B cell (primary cell): ENCODE measurements at regions not wholly inside any gene's neighbourhood (a gene's known extent, or its start where the extent isn't known, plus 50 kb on each side); places are given as distances from the start of the nearest gene placed in this dataset.

ENCODE experiments used
- ATAC-seq: fragments of 200-7000 bp; cut with Tn5 transposase; one replicate; pipeline ENCODE4 v1.10.0; 2021; ENCODE audit warnings: low read depth, mild to moderate bottlenecking, moderate number of reproducible peaks, moderate library complexity
- CTCF ChIA-PET: fragments of 350-600 bp; sonication (Branson Sonifier 250); formaldehyde crosslinking; loops from one replicate; lab custom pipeline; 2021; ENCODE audit warnings: antibody characterized with exemption, inconsistent platforms; lab: Charles Lee
- POLR2A ChIA-PET: fragments of 350-600 bp; sonication (Branson Sonifier 250); formaldehyde crosslinking; loops from one replicate; lab custom pipeline; 2021; ENCODE audit warnings: antibody characterized with exemption; lab: Charles Lee
- DNase-seq: peaks from one replicate; pipeline ENCODE4 v3.0.0; 2013
- H2AFZ ChIP-seq: 2 replicates; pipeline ENCODE4 v1.6.1; 2012; ENCODE audit warnings: mild to moderate bottlenecking, low read depth, low read length; ENCODE audit not compliant: insufficient read depth, poor library complexity, severe bottlenecking
- H3K27ac ChIP-seq, 2 donors: 1 replicate in 1 of 2; 2 replicates in 1 of 2; pipeline ENCODE4 v1.5.1; 2012 to 2013; ENCODE audit warnings: low read length in 2 of 2, mild to moderate bottlenecking in 2 of 2, moderate library complexity in 1 of 2
- H3K27me3 ChIP-seq, 4 experiments: fragments of 200-600 bp in 1 of 4; sonication (generic) in 1 of 4; replicated peaks in 1 of 4; 1 replicate in 2 of 4; 2 replicates in 2 of 4; pipeline versions ENCODE4 v1.6.1 to v1.7.0; 2013 to 2016; ENCODE audit warnings: low read length in 3 of 4, mild to moderate bottlenecking in 2 of 4, mixed read lengths in 1 of 4, moderate library complexity in 1 of 4; ENCODE audit not compliant: insufficient read depth in 4 of 4, control insufficient read depth in 3 of 4; ENCODE audit errors: control extremely low read depth in 1 of 4
- H3K36me3 ChIP-seq, 2 experiments: replicated peaks in 1 of 2; 1 replicate in 1 of 2; 2 replicates in 1 of 2; pipeline versions ENCODE4 v1.6.1 to v1.7.1; 2013; ENCODE audit warnings: low read length in 1 of 2; ENCODE audit not compliant: insufficient read depth in 2 of 2, control insufficient read depth in 1 of 2; ENCODE audit errors: control extremely low read depth in 1 of 2, extremely low read depth in 1 of 2
- H3K4me1 ChIP-seq, 2 donors: fragments of 200-600 bp in 1 of 2; sonication (generic) in 1 of 2; 1 replicate in 1 of 2; 2 replicates in 1 of 2; pipeline versions ENCODE4 v1.5.1 to v1.6.1; 2013 to 2017; ENCODE audit warnings: low read length in 2 of 2; ENCODE audit not compliant: control insufficient read depth in 2 of 2, insufficient read depth in 2 of 2
- H3K4me2 ChIP-seq: replicated peaks from 2 replicates; pipeline ENCODE3; 2012; ENCODE audit warnings: mild to moderate bottlenecking, low read depth, low read length; ENCODE audit not compliant: poor library complexity, severe bottlenecking
- H3K4me3 ChIP-seq, 5 experiments: fragments of 200-600 bp in 1 of 5; sonication (generic) in 1 of 5; 1 replicate in 3 of 5; 2 replicates in 2 of 5; pipeline versions ENCODE4 v1.5.1 to v1.7.0; 2011 to 2016; ENCODE audit warnings: low read length in 4 of 5, mild to moderate bottlenecking in 4 of 5, low read depth in 2 of 5, control low read depth in 1 of 5, moderate library complexity in 1 of 5; ENCODE audit not compliant: insufficient read depth in 1 of 5; ENCODE audit errors: control extremely low read depth in 1 of 5, extremely low read depth in 1 of 5
- H3K79me2 ChIP-seq: fragments of 200-600 bp; sonication (generic); one replicate; pipeline ENCODE4 v1.6.0; 2016; ENCODE audit warnings: low read length; ENCODE audit not compliant: control insufficient read depth, insufficient read depth
- H3K9ac ChIP-seq: fragments of 200-600 bp; sonication (generic); 2 replicates; pipeline ENCODE4 v1.6.1; 2017; ENCODE audit warnings: mild to moderate bottlenecking, low read length, moderate library complexity
- H3K9me3 ChIP-seq, 3 donors: one replicate each; pipeline versions ENCODE4 v1.6.1 to v1.7.1; 2013; ENCODE audit warnings: low read length in 2 of 3; ENCODE audit not compliant: control insufficient read depth in 2 of 3, insufficient read depth in 1 of 3; ENCODE audit errors: control extremely low read depth in 1 of 3
- H4K20me1 ChIP-seq: 2 replicates; pipeline ENCODE4 v1.6.0; 2012; ENCODE audit warnings: mild to moderate bottlenecking, low read length; ENCODE audit not compliant: insufficient read depth, control insufficient read depth, poor library complexity, severe bottlenecking
- H3K27ac Mint-ChIP-seq: one replicate; pipeline ENCODE4 v1.8.0; 2021; ENCODE audit warnings: mixed read lengths
- H3K27me3 Mint-ChIP-seq: one replicate; pipeline ENCODE4 v1.8.0; 2021; ENCODE audit warnings: mixed read lengths
- H3K4me1 Mint-ChIP-seq: one replicate; pipeline ENCODE4 v1.8.0; 2021; ENCODE audit warnings: mixed read lengths
- H3K4me3 Mint-ChIP-seq: one replicate; pipeline ENCODE4 v1.8.0; 2021; ENCODE audit warnings: mixed read lengths
- H3K9me3 Mint-ChIP-seq: one replicate; pipeline ENCODE4 v1.8.0; 2022; ENCODE audit warnings: mixed read lengths; ENCODE audit not compliant: insufficient read depth
- EZH2 ChIP-seq: IDR thresholded peaks from 2 replicates; pipeline ENCODE4 v1.6.1; 2012; ENCODE audit warnings: borderline replicate concordance, low read depth, mild to moderate bottlenecking, moderate library complexity, low read length; ENCODE audit not compliant: insufficient read depth, poor library complexity, severe bottlenecking
- WGBS: methylation state at CpG from one replicate; pipeline ENCODE4 v1.1.5; 2013; ENCODE audit warnings: missing lambda C conversion rate; ENCODE audit not compliant: insufficient coverage; 5-methylcytosine and 5-hydroxymethylcytosine counted together
- intact Hi-C: fragments of 100-400 bp; cut with micrococcal nuclease; formaldehyde crosslinking; loops from one replicate; pipeline ENCODE4 v1.10.0; 2022
- TF ChIP-seq, protein P1 (sequence below): fragments of 200-600 bp; IDR thresholded peaks from one replicate; pipeline ENCODE4 v1.8.0; 2022; ENCODE audit warnings: antibody characterized with exemption, mild to moderate bottlenecking

DNA sequence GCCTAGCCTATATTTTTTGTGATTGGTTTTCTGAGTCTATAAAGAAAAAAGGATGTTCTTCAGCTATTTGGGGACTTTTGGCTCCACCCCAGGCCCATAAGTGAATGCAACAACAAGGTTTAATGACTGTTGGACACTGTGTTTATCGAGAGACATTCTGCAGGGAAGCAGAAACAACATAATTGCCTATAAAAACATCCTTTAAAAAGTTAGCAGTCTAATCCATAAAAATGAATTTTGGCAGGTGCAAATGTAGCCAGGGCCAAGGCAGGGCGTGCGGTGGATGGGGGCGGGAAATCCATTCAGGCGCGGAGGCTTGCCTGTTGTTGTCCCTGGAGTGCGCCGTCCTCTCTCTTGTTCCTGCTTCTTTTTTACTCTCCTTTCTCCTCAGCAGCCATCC, 99.3 kb downstream of the PAX1 start:
- POLR2A ChIA-PET: no interaction called here
- ATAC-seq (no peak), DNase-seq (no peak)
- H3K9me3 ChIP-seq: peaks cover 0 to 17% (median 0%) of the 10 kb centered on the region in 3 donors
- no peaks in the 10 kb centered on the region for H3K27me3 Mint-ChIP-seq
- no peak overlapping the region for H3K9ac ChIP-seq
- H3K4me3 Mint-ChIP-seq: no peak overlapping the region
- H3K27ac ChIP-seq: no peak overlapping the region
- 95% methylated on average over 5 of the region's 8 CpGs for WGBS
- H3K79me2 ChIP-seq: no peaks in the 10 kb centered on the region
- TF ChIP-seq, protein P1, sequence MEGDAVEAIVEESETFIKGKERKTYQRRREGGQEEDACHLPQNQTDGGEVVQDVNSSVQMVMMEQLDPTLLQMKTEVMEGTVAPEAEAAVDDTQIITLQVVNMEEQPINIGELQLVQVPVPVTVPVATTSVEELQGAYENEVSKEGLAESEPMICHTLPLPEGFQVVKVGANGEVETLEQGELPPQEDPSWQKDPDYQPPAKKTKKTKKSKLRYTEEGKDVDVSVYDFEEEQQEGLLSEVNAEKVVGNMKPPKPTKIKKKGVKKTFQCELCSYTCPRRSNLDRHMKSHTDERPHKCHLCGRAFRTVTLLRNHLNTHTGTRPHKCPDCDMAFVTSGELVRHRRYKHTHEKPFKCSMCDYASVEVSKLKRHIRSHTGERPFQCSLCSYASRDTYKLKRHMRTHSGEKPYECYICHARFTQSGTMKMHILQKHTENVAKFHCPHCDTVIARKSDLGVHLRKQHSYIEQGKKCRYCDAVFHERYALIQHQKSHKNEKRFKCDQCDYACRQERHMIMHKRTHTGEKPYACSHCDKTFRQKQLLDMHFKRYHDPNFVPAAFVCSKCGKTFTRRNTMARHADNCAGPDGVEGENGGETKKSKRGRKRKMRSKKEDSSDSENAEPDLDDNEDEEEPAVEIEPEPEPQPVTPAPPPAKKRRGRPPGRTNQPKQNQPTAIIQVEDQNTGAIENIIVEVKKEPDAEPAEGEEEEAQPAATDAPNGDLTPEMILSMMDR: no peak
- TF ChIP-seq EZH2: no peak
- no peak overlapping the region for H2AFZ ChIP-seq
- H3K27me3 ChIP-seq: no peaks in the 10 kb centered on the region
- H4K20me1 ChIP-seq: no peaks in the 10 kb centered on the region
- H3K4me2 ChIP-seq: no peak overlapping the region
- H3K36me3 ChIP-seq: no peaks in the 10 kb centered on the region
- no peaks in the 10 kb centered on the region for H3K4me1 Mint-ChIP-seq
- H3K4me3 ChIP-seq: no peak overlapping the region
- H3K9me3 Mint-ChIP-seq: no peaks in the 10 kb centered on the region
- CTCF ChIA-PET: no interaction called here
- no peak overlapping the region for H3K27ac Mint-ChIP-seq
- no peaks in the 10 kb centered on the region for H3K4me1 ChIP-seq
- intact Hi-C loops: no loop called here

DNA sequence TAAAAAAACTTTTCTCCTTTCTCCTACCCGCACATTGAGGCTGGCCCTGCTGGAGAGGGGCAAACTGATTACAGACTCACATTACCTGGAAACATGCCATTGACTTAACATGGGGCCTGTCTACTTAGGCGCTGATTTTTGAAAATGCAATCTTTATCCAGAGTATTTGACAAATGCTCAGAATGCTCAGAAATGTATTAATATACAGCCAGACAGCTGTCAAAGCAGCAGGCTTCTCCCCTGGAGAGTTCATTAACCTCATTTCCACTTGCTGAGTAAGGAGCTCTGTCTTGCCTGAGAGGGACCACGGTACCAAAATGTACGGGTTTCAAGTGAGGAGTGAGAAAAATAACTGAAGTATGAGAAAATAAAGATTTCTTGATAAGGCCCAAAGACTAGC, 95.7 kb downstream of the PAX1 start:
- H3K4me3 Mint-ChIP-seq: no peak overlapping the region
- H3K27ac Mint-ChIP-seq: no peak overlapping the region
- ChIA-PET POLR2A (no interaction called here), CTCF (no interaction called here)
- DNase-seq (no peak), ATAC-seq (no peak)
- Histone ChIP-seq H3K79me2 (no peaks in the 10 kb centered on the region), H3K4me1 (no peaks in the 10 kb centered on the region), H3K36me3 (no peaks in the 10 kb centered on the region), H3K4me2 (no peak overlapping the region), H3K4me3 (no peak overlapping the region), H4K20me1 (no peaks in the 10 kb centered on the region), H3K27me3 (no peaks in the 10 kb centered on the region), H3K27ac (no peak overlapping the region), H2AFZ (no peak overlapping the region), H3K9ac (no peak overlapping the region), H3K9me3 (peaks cover 0 to 4% (median 0%) of the 10 kb centered on the region in 3 donors)
- H3K27me3 Mint-ChIP-seq: no peaks in the 10 kb centered on the region
- TF ChIP-seq EZH2: no peak
- TF ChIP-seq, protein P1: no peak
- intact Hi-C loops: no loop called here
- WGBS: 75% methylated on average over 2 of the region's 4 CpGs
- H3K9me3 Mint-ChIP-seq: no peaks in the 10 kb centered on the region
- H3K4me1 Mint-ChIP-seq: no peaks in the 10 kb centered on the region
